GM18508 (cell line): ENCODE measurements at regions not wholly inside any gene's neighbourhood (a gene's known extent, or its start where the extent isn't known, plus 50 kb on each side); places are given as distances from the start of the nearest gene placed in this dataset.

ENCODE experiments used
- ATAC-seq: cut with Tn5 transposase; IDR thresholded peaks from one replicate; pipeline ENCODE4 v1.9.1; 2021; ENCODE audit warnings: moderate number of reproducible peaks; ENCODE audit not compliant: insufficient read depth, unreplicated experiment

DNA sequence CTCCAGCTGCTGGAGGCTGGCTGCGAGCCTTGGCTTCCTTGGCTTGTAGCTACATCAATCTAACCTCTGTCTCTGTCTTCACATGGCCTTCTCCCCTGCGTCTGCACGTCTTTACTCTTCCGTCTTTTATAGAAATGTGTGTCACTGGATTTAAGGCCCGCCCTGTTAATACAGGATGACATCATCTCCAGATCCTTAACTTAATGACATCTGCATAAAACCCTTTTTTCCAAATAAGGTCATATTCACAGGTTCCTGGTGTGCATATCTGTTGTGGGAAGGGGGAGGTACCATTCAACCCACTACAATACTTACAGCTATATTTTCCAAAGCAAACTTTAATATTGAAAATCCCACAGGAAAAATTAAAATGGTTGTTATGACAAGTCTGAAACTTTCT, 165.3 kb upstream of the FOXD3 start:
- ATAC-seq, result no peak

- ATAC-seq, result no peak
Measured at GRCh38 chr1:63169057-63169456, 153.3 kb upstream of the FOXD3 start.

GRCh38 chr1:63173161-63173560, 149.2 kb upstream of the FOXD3 start:
- ATAC-seq, result no peak

DNA sequence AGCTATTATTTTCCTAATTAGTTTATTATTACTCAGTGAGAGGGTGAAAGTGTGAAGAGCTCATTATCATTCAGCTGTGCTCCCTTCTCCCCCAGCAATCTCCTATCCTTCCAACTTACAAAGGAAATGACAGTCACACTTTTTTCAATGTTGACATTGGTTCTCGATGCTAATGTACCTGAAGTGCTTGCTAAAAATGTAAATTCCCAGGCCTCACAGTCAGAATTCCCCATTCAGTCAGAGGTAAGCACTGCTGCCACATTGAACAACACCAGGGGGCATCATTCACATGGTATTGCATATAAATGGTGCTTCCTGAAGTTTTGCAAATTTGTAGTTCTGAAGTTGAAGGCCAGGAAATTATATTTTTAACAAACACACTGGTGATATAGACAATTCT, 132.7 kb upstream of the FOXD3 start:
- ATAC-seq, result no peak

DNA sequence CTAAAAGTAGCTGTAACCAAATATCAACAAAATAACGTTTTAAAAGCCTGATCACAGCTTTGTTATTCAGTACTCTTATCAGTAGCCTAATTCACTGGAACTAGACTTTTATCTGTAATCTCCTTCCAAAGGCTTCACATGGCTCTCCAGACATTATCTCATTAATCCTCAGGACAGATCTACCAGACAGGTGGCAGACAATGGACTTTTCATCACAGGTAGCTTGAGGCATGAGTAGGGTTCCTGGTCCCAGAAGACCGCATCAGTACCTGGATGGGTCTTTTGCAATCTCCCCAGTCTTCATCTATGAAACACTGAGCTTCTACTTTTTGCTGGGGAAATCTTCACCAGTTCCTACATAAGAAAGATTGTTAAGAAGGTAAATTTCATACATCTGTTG, 132.2 kb upstream of the FOXD3 start:
- no peak for ATAC-seq

- no peak for ATAC-seq
Measured at GRCh38 chr1:63198871-63199394, 123.4 kb upstream of the FOXD3 start.

- ATAC-seq, result no peak
Measured at GRCh38 chr1:63199706-63200335, 122.5 kb upstream of the FOXD3 start.

- no peak for ATAC-seq
Measured at GRCh38 chr1:63200676-63201075, 121.7 kb upstream of the FOXD3 start.

DNA sequence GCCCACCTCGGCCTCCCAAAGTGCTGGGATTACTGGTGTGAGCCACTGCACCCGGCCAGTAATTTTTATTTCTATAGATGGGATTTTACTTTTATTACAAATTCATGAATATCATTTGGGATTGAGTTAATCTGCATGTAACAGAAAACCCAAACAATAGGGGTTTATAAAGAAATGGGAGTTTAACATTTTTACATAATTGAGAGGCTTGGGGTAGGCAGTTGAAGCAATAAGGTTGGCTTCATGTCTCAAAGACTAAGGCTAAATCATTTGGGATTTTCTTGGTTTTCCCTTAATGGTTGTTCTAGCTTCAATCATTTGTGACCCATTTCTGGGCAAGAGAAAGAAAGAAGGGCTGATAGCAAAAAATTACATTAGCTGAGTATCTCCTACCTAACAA, 118.7 kb upstream of the FOXD3 start:
- no peak for ATAC-seq

DNA sequence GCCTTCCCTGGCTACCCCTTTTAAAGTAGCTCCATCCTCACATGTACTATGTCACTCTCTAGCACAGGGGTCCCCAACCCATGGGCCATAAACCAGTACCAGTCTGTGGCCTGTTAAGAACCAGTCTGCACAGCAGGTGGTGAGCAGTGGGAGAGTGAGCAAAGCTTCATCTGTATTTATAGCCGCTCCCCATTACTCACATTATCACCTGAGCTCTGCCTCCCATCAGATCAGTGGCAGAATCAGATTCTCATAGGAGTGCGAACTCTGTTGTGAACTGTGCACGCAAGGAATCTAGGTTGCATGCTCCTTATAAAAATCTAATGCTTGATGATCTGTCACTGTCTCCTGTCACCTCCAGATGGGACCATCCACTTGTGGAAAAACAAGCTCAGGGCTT, 116.6 kb upstream of the FOXD3 start:
- no peak for ATAC-seq

DNA sequence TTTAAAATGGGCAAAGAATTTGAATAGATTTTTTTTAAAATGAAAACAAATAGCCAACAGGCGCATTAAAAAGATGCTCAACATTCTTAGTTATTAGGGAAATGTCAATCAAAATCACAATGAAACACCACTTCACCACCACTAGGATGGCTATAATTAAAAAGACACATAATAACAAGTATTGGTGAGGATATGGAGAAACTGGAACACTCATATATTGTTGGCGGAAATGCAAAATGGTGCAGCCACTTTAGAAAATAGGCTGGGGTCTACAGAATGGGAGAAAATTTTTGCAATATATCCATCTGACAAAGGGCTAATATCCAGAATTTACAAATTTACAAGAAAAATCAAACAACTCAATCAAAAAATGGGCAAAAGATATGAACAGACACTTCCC, 107.8 kb upstream of the FOXD3 start:
- ATAC-seq, result no peak

GRCh38 chr1:63223426-63223825, 98.9 kb upstream of the FOXD3 start:
- ATAC-seq, result no peak

DNA sequence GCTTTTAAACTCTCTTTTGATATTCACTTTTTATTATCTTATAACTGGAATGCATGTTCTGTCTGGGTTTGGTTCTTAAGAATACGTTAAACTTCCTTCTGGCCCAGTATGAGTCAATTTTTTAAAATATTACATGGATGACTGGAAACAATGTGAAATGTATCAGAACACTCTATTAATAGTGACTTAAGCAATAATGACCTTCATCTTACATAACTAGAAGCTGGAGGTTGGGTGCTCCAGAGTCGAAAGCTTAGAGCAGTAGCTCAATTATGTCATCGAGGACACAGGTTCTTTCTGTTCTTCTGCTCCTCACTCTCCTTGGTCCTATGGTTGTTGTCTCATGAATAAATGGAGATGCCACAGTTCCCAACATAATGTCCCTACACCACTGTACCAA, 91.6 kb upstream of the FOXD3 start:
- ATAC-seq, result no peak

DNA sequence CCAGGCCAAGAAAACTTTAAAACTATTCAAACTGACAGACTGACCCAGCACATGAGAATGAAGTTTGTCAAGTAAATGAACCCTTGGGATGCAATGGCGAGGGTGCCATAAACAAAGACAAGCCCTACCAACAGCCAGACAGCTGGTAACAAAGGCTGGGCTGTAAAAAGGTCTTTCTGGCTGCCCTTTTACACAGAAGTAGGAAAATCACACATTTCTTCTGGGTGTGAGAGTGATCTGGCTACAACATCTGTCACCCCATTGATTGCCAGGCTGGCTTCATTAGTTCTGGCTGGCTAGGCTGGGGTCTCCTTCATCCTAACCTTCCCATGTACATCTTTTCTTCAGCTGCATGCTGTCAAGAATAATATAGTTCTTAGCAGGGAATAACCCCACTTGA, 83.6 kb upstream of the FOXD3 start:
- no peak for ATAC-seq

DNA sequence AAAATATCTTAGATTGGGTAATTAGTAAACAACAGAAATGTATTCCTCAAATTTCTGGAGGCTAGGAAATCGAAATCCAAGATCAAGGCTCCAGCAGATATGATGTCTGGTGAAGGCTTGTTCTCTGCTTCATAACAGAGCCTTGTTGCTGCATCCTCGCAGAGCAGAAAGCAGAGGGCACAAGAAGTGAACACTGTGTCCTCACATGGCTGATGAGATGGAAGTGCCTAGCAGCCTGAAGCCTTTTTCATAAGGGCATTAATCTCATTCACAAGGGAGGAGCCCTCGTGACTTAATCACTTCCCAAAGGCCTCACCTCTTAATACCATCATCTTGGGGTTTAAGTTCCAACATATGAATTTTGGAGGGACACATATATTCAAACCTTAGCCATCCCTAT, 77.2 kb upstream of the FOXD3 start:
- ATAC-seq, result no peak

DNA sequence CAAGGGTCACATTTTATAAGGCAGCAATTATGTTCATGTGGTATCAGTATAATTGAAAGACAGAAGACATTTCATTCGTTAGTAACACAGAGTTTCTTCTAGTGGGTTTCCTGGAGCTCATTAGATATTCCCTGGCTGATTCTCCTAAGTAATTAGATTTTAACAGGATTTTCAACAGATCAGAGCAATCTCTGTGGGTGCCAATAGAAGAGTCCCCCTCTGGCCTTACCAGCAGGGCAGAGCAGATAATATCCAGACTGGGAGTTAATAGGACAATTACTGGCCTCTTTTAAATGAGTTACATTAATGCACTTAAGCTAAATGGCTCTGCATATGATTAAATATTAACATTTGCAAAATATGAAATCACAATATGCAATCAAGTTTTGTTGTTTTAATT, 74.2 kb upstream of the FOXD3 start:
- no peak for ATAC-seq

GRCh38 chr1:63255153-63255552, 67.2 kb upstream of the FOXD3 start:
- no peak for ATAC-seq

GRCh38 chr1:63261736-63262458, 60.5 kb upstream of the FOXD3 start:
- ATAC-seq, result no peak

- ATAC-seq, result no peak
Measured at GRCh38 chr1:63262459-63262770, 60.0 kb upstream of the FOXD3 start.

- ATAC-seq, result no peak
Measured at GRCh38 chr1:63264161-63264560, 58.2 kb upstream of the FOXD3 start.

- no peak for ATAC-seq
Measured at GRCh38 chr1:63266857-63267256, 55.5 kb upstream of the FOXD3 start.

DNA sequence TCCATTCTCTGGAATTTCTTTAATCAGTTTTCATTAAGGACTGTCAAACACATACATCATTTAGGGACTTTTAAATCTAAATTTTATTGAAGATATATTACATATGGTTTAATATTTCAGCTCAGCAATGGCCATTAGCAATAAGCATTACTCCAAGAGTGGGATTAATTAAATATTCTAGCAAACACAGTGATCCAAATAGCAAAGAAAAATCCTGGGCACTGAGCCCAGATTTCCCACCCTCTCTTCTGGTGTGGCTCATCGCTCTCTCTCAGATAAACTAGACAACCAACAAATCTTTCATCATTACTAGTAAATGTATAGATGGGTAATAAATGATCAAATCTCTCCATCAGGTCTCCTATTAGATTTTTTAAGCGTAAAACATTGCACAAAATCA, 53.5 kb upstream of the FOXD3 start:
- ATAC-seq, result no peak
